Hepatocyte (in vitro differentiated cells): ENCODE measurements at regions not wholly inside any gene's neighbourhood (a gene's known extent, or its start where the extent isn't known, plus 50 kb on each side); places are given as distances from the start of the nearest gene placed in this dataset.
"Not testable (repeated sequence)": the region's sequence is repeated elsewhere in the genome, so short reads cannot be mapped to it uniquely, and the experiment has no call there.

ENCODE experiments used
- EZH2phosphoT487 ChIP-seq: fragments of 200-600 bp; sonication (generic); IDR thresholded peaks from one replicate; pipeline ENCODE4 v1.6.1; 2018; ENCODE audit warnings: antibody characterized with exemption, mild to moderate bottlenecking, low read depth, moderate library complexity; ENCODE audit not compliant: unreplicated experiment, severe bottlenecking
- TF ChIP-seq, protein P1 (sequence below): fragments of 200-600 bp; sonication (generic); IDR thresholded peaks from 2 replicates; pipeline ENCODE4 v1.5.1; 2016; ENCODE audit warnings: antibody characterized with exemption, mild to moderate bottlenecking; ENCODE audit not compliant: poor library complexity

DNA sequence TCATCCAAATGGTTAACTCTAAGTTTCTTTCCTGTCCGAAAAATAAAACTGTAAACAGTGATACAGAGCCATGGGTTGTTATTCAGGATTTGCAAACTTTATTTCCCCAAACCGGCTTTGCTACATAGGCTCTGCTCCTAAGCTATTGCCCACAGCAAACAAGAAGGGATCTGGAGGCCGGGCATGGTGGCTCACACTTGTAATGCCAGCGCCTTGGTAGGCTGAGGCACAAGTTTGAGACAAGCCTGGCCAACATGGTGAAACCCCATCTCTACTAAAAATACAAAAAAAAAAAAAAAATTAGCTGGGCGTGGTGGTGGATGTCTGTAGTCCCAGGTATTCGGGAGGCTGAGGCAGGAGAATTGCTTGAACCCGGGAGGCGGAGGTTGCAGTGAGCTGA lies 60.6 kb upstream of the PMEPA1 start:
- not testable (repeated sequence) for TF ChIP-seq EZH2phosphoT487
- TF ChIP-seq, protein P1, sequence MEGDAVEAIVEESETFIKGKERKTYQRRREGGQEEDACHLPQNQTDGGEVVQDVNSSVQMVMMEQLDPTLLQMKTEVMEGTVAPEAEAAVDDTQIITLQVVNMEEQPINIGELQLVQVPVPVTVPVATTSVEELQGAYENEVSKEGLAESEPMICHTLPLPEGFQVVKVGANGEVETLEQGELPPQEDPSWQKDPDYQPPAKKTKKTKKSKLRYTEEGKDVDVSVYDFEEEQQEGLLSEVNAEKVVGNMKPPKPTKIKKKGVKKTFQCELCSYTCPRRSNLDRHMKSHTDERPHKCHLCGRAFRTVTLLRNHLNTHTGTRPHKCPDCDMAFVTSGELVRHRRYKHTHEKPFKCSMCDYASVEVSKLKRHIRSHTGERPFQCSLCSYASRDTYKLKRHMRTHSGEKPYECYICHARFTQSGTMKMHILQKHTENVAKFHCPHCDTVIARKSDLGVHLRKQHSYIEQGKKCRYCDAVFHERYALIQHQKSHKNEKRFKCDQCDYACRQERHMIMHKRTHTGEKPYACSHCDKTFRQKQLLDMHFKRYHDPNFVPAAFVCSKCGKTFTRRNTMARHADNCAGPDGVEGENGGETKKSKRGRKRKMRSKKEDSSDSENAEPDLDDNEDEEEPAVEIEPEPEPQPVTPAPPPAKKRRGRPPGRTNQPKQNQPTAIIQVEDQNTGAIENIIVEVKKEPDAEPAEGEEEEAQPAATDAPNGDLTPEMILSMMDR: not testable (repeated sequence)
